T-helper 1 cell treated with Interleukin-12 subunit alpha and Interleukin-12 subunit beta and Interleukin-4 antibody, amounts not matched to agents 30 ng/mL and 1 ng/mL, for 36 hours (primary cell): ENCODE measurements at regions not wholly inside any gene's neighbourhood (a gene's known extent, or its start where the extent isn't known, plus 50 kb on each side); places are given as distances from the start of the nearest gene placed in this dataset.

ENCODE experiments used
- intact Hi-C: fragments of 100-400 bp; cut with micrococcal nuclease; formaldehyde crosslinking; loops from one replicate; pipeline ENCODE4 v1.15.1; 2024

- intact Hi-C loops = no loop called here
Measured at GRCh38 chr5:34500236-34500847, 155.8 kb upstream of the RAI14 start.

DNA sequence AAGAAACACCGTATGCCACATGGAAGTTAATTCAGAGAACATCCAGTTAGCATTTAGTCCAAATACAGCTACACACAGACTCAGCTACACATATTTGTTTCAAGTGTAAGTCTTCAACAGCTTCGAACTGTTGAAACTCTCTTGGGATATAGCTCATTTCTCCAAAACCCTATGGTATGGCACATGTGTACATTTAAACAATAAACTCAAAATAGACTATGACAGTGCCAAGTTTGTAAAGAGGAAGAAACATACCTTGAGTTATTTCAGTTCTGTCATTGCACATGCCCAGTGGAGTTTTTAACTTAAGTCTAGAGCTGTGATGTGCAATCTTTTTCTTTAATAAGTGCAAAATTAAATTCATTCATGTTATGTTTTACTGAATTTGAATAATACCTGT, 155.1 kb upstream of the RAI14 start:
- intact Hi-C loops = no loop called here

- intact Hi-C loops = no loop called here
Measured at GRCh38 chr5:34501840-34502239, 154.3 kb upstream of the RAI14 start.

DNA sequence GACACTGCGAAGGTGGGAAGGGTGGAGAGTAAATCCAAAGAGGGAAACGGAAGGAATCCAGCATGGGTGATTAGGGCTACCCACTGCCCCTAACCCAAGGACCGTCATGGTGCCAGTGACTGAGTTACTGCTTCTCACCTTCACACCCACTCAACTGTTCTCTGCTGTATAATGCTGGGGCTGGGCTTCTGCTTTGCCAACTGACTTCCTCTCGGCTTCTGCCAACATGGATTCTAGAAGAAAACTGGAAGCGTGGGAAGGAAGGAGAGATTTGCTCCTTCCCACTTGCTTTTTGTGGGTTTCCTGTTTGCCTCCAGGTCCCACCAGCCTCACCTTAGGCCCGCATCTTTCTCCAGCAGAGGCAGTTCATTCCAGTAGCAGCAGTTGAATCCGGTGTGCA, 153.5 kb upstream of the RAI14 start:
- intact Hi-C loops = no loop called here

GRCh38 chr5:34503379-34504253, 152.5 kb upstream of the RAI14 start:
- intact Hi-C loops = no loop called here

DNA sequence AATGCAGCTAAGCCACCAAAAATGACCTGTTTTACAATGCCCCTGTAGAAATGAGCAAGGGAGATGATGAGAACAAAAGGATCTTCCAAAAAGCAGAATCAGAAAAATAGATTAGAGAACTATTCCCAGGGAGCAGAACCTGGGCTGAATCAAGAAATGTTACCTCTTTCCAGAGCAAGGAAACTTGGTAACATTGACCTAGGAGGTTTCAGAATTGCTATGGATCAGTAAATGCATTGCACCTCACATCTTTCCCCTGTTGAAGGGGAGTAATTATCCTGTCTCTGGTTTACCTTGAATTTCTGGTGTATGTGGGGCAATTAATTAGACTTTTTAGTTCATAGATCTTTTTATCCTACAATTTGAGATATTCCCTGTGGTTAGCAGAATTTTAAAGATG, 151.2 kb upstream of the RAI14 start:
- intact Hi-C loops = no loop called here

DNA sequence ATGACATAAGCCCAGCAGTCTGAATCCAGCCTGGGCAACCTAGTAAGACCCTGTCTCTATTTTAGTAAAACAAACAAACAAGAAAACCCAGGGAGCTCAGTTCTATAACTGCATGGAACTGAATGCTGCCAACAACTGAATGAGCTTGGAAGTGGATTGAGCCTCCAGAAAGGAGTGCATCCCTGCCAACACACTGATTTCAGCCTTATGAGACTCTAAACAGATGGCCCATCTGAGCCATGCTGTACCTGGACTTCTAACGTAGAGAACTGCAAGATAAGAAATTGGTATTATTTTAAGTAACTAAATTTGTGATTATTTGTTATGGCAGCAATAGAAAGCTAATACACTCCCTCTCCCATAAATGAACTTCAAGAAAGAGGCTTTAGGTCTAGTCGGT, 150.4 kb upstream of the RAI14 start:
- intact Hi-C loops = no loop called here

- intact Hi-C loops = no loop called here
Measured at GRCh38 chr5:34507933-34508332, 148.2 kb upstream of the RAI14 start.

- intact Hi-C loops = no loop called here
Measured at GRCh38 chr5:34509392-34509791, 146.7 kb upstream of the RAI14 start.

- intact Hi-C loops = no loop called here
Measured at GRCh38 chr5:34510002-34510401, 146.1 kb upstream of the RAI14 start.

- intact Hi-C loops = no loop called here
Measured at GRCh38 chr5:34511063-34511462, 145.1 kb upstream of the RAI14 start.

DNA sequence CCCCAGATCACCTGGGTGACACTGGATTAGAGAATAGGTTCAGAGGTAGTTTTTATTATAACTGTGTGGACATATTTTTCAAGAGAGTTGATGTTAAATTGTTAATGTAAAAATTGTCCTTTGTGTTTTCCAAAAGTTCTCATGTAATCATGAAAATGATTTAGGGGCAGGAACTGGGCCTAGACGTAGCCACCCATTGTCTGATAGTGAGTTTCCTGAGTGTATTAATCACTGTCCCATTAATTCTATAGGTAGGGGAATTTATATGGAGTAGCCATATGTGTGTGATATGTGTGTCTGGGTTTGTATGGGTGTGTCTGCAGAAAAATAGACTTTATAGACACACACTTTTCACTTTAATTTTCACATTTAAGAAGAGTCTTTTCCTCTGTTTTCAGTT, 144.6 kb upstream of the RAI14 start:
- intact Hi-C loops = no loop called here

DNA sequence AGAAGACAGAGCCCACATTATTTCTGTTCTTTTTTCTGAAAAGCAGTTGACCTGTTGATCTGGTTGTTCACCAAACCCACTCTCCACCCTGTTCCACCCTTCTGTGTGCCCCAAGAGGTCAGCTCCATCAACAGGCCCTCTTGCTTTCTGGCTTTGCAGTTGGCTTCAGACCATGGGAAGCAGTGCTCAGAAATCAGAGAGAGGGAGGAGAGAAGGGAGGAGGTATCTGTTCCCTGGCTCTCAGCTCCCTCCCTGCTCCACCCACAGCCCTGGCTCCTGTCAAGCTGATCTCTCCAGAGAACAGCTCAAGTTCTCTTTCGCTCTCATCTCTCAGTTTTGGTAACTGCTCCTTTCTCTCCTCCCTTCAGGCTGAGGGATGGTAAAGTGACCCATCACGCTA, 144.2 kb upstream of the RAI14 start:
- intact Hi-C loops = no loop called here

GRCh38 chr5:34516166-34516565, 140.0 kb upstream of the RAI14 start:
- intact Hi-C loops = no loop called here

- intact Hi-C loops = no loop called here
Measured at GRCh38 chr5:34516686-34517085, 139.4 kb upstream of the RAI14 start.

DNA sequence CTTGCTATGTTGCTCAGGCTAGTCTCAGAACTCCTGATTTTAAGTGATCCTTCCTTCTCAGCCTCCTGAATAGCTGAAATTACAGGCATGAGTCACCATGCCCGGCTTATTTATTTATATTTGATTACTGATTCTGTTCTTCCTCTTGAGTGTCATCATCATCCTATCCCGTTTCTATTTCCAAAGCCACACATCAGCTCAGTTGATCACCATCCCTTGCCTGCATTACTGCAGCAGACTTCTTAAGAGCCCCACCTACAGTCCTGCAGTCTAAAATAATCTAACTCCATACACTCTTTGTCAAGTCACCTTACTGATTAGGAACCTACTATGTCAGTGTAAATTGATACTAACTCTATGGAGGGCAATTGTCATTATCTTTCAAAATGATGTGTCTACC, 138.9 kb upstream of the RAI14 start:
- intact Hi-C loops = no loop called here

- intact Hi-C loops = loop anchor here (5.0 kb wide), 1 partner anchor 32 kb away; no protein-coding TSS in a partner anchor
Measured at GRCh38 chr5:34519489-34520220, 136.5 kb upstream of the RAI14 start.

DNA sequence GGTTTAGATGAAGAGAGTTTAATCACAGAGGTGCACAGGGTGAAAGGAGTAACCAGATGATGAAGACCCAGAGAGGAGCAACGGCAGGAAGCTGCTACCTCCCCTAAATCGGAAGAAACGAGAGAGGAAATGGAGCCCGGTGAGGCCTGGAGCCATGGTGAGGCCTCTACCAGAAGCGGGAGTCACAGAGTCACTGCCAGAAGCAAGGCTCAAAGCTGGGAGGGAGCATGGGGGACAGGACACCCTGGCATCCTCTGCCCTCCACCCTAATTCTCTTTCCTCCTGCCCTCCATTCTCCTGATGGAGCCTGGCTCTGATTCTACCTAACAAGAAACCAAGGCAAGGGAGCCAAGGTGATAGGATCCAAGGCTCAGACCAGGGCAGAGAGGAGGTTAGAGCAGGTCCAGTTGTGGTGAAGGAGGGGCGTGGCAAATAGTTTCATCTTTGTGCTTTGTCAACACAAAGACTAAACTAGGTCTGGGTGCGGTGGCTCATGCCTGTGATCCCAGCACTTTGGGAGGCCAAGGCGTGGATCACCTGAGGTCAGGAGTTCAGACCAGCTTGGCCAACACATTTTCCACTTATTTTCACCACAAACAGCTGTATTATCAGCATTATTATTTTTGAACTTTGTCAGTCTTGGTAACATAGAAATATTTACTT, 134.4 kb upstream of the RAI14 start:
- intact Hi-C loops = loop anchor here (5.0 kb wide), 1 partner anchor 34 kb away; no protein-coding TSS in a partner anchor

GRCh38 chr5:34522599-34523386, 133.3 kb upstream of the RAI14 start:
- intact Hi-C loops = loop anchor here (1.0 to 5.0 kb wide), 4 partner anchors 35 to 481 kb away; partner anchors contain the start of gene TTC23L

DNA sequence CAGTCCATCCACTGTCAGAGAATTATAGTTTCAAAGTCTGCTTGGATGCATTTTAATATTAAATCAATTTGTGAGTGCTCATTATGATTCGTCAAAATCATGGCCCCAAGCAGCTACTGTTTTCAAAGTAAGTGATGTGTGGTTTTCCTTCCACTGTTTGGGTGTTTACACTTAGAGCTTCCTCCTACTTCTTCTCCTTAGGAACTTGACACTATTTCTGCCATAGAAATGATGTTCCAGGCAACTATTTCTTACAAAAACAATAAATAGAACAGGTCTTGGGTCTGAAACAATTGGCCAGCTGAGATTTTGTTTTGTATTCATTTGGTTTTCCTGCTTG, 132.8 kb upstream of the RAI14 start:
- intact Hi-C loops = loop anchor here (1.0 to 5.0 kb wide), 4 partner anchors 36 to 480 kb away; partner anchors contain the start of gene TTC23L

GRCh38 chr5:34524123-34524522, 132.0 kb upstream of the RAI14 start:
- intact Hi-C loops = loop anchor here (5.0 kb wide), 1 partner anchor 37 kb away; no protein-coding TSS in a partner anchor
